SK-MEL-5 (cell line): ENCODE measurements at regions not wholly inside any gene's neighbourhood (a gene's known extent, or its start where the extent isn't known, plus 50 kb on each side); places are given as distances from the start of the nearest gene placed in this dataset.
A peak's percentile ranks its signal among the peaks of the same experiment; 100 is the strongest.

Source experiments
- DNase-seq: peaks from one replicate; pipeline ENCODE4 v3.0.0-alpha.2; 2016; ENCODE audit warnings: low read depth, low spot score
- in situ Hi-C: cut with HindIII; loops from 2 replicates; pipeline ENCODE4 v1.10.0; 2016; ENCODE audit warnings: low sequenced_read_pairs, high pct_unique_total_duplicates, low pct_unique_long_range_greater_than_20kb

GRCh38 chr4:182133033-182133432 is 110.2 kb upstream of the TENM3 start:
- in situ Hi-C loops = no loop called here
- DNase-seq = no peak

DNA sequence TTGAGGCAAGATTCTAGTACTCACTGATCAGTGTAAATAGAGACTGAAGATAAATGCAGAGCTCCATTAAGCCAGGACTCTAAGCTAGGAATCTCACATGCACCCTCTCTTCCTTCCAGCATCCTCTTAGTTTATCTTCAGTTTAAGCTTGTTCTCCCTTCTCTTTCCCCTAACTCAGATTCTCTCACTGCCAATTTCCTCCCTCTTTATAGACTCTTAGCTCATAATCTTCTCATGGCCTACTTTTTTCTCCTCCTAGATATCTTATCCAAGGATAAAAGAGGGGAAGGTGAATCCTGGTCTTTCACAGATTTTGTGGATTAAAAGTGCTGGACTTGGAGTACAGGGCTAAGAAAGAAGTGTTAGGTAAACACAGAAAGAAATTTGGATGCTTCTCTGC is 108.9 kb upstream of the TENM3 start:
- DNase-seq = no peak
- in situ Hi-C loops = no loop called here

GRCh38 chr4:182136201-182136600 is 107.0 kb upstream of the TENM3 start:
- no peak for DNase-seq
- in situ Hi-C loops = no loop called here

DNA sequence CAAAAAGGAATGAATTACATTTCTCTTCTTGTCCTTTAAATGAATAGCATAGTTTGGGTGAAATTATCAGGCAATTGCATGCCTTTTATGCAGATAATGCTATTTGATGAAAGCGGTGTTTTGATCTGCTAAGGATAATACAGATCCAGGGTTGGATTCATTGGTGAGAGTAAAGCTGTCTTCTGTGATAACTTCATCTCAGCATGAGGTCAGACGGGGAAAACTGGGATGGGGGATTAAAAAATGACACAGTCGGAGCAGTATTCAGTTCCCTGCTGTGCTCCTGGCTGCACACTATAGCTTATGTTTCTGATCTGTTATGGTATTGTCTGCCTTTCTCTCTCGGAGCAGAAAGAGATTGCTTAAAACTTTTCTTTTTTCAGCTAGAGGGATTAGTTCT is 105.9 kb upstream of the TENM3 start:
- DNase-seq = no peak

GRCh38 chr4:182139491-182139890 is 103.7 kb upstream of the TENM3 start:
- no peak for DNase-seq
- in situ Hi-C loops = no loop called here

More for the DNA sequence above, 105.9 kb upstream of the TENM3 start:
- in situ Hi-C loops = no loop called here

DNA sequence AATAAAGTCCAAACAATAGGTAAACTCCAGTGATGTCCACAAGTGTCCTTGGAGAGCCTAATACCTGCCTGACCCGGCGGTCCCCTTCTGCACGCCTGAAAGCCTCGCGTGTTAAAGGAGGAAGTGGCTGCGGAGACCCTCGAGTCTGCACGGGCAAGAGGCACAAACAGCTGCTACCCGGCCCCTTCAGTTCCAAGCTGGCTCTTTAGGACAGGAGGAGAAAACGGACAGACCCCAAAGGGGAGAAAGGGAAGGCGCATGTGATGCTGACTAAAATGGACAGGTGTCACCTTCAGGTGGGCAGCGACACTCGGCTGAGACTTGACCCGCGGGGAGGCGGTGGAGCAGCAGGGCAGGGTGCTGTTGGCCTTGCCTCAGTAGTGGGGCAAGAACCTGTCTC is 102.7 kb upstream of the TENM3 start:
- in situ Hi-C loops = no loop called here
- no peak for DNase-seq

- in situ Hi-C loops = no loop called here
Measured at GRCh38 chr4:182141061-182141460, 102.1 kb upstream of the TENM3 start.

GRCh38 chr4:182142176-182143085 is 100.8 kb upstream of the TENM3 start:
- no peak for DNase-seq
- in situ Hi-C loops = no loop called here

More at GRCh38 chr4:182141061-182141460, 102.1 kb upstream of the TENM3 start:
- DNase-seq = no peak

- in situ Hi-C loops = no loop called here
- DNase-seq = no peak
Measured at GRCh38 chr4:182143086-182143821, 99.9 kb upstream of the TENM3 start.

DNA sequence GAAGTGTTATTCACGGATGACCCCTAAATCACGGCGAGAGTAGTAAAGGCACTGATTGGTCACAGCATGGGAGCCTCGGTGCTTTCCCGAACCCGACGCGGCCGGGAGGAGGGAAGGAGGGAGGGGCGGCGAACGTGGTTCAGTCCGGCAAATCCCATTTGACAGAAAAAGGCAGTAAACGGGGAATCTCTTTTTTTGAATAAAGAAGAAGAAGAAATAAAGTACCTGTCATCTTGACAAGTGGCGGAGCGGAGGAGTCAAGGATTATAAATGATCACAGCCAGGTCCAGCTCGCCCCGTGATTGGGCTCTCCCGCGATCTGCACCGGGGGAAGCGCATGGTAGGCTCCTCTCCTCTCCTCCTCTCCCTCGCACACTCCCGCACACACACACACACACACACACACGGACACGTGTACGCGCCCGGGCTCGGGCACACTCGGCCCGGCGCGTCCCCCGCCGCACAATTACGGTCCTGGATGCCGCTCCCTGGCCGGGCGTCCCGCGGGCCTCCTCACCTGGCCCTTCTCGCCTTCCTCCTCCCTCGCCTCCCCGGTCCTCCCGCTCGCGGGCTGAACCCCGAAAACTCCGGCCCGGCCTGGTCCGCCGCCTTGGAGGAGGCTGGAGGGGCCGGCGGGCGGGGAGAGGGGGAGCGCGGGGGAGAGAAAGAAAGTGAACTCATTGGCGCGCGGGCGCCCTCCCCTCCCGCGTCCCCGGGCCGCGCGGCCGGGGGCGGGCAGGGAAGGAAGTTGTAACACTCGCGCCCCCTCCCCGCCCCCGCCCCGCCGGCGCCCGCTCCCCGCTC is 99.2 kb upstream of the TENM3 start:
- in situ Hi-C loops = no loop called here

DNA sequence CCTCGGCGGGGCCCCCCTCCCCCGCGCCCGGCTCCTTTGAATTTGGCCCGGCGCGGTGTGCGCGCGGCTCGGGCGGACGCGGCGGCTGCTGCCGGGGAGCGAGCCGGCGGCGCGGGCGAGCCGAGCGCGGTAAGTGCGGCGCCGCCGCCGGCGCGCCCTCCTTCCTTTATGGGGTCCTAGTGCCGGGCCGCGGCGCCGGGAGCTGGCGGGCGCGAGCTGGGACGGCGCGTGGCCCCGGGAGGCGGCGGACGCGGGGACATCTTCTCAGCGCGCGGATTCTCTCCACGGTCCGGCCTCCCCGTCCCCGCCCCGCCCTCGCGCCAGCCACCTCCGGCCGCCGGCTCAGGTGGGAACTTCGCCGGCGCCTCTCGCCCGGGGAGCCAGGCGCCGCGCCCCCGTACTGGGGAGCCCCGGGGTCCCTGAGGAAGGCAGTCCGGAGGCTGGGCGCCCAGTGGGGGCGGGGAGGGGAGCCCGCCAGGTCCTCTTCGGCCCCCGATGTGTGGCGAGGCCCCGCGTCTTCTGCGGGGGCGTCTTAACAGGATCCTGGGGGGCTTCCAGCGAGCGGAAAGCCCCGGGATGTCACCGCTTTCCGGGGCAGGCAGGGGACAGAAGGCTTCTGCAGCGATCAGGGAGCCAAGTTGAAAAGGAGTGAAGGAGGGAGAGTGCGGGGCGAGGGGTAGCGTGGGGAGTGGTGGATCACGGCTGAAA is 98.4 kb upstream of the TENM3 start:
- DNase-seq = peak; percentile 9
- in situ Hi-C loops = no loop called here

More for the DNA sequence above, 99.2 kb upstream of the TENM3 start:
- peak; percentile 66 for DNase-seq

- in situ Hi-C loops = no loop called here
- no peak for DNase-seq
Measured at GRCh38 chr4:182145334-182145905, 97.8 kb upstream of the TENM3 start.

- DNase-seq = no peak
- in situ Hi-C loops = no loop called here
Measured at GRCh38 chr4:182147391-182147790, 95.8 kb upstream of the TENM3 start.

DNA sequence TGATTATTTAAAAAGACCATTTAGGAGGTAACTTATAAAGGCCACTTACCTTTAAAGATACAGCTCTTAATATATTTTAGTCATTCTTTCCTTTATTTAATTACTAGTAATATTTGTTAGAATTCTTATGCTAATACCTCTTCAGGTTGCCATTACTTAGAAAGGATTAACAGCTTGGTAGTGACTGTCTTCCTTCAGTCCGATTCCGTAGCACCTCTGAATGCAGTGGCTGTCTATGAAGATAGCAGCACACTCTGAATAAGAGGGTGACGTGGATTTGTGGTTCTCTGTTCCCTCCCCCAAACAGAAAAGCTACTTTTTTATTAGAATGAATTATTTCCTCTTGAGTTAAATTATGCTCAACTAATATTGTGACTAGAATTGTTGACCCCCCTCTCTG is 92.6 kb upstream of the TENM3 start:
- in situ Hi-C loops = no loop called here
- no peak for DNase-seq

- no peak for DNase-seq
- in situ Hi-C loops = no loop called here
Measured at GRCh38 chr4:182155806-182156205, 87.4 kb upstream of the TENM3 start.

DNA sequence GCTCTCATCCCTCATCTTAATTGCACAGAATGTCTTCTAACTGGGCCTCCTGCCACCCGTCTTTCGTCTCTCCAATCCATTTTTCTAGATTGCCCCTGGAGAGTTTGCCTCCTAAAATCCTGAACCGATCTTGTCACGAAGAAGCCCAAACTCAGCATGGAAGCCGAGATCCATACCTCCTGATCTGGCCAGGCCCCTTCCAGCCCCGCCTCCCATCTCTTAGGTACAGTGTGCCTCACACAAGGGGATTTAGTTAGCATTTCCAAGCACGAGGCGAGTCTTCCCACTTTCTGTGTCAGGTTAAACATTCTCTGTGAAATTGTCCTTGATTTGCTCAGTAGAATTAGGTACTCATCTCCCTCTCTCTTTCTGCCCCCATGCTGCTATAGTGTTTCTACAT is 80.0 kb upstream of the TENM3 start:
- no peak for DNase-seq
- in situ Hi-C loops = no loop called here

DNA sequence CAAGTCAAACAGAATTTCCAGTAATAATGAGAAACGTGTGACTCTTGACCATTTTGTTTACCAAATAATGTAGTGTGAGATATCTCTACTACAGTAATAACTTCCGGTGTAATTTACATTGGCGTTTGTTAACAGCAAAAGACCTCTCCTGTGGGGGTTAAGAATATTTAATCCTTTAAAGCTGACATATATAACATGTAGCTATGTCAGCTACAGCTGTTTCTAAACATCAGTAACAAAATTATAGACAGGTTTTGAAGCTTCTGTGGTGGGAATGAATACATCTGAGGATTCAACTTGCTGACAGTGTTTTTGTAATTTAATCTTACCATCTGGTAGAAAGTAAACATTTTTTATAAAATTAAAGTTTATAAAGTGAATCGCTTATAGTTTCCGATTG is 73.6 kb upstream of the TENM3 start:
- in situ Hi-C loops = no loop called here
- DNase-seq = no peak
